Endodermal cell (in vitro differentiated cells): ENCODE measurements at regions not wholly inside any gene's neighbourhood (a gene's known extent, or its start where the extent isn't known, plus 50 kb on each side); places are given as distances from the start of the nearest gene placed in this dataset.

ENCODE experiments used
- DNase-seq: peaks from one replicate; pipeline ENCODE4 v3.0.0-alpha.2; 2017
- H3K27ac ChIP-seq: 2 replicates; pipeline ENCODE4 v1.5.1; 2013; ENCODE audit warnings: mild to moderate bottlenecking, low read depth, low read length, moderate library complexity
- H3K27me3 ChIP-seq: 2 replicates; pipeline ENCODE4 v1.6.1; 2013; ENCODE audit warnings: mild to moderate bottlenecking, low read length, moderate library complexity; ENCODE audit not compliant: insufficient read depth, control insufficient read depth, poor library complexity, severe bottlenecking
- H3K36me3 ChIP-seq: 2 replicates; pipeline ENCODE4 v1.7.0; 2013; ENCODE audit warnings: mild to moderate bottlenecking, low read length, moderate library complexity; ENCODE audit not compliant: control insufficient read depth, insufficient read depth
- H3K4me1 ChIP-seq: one replicate; pipeline ENCODE4 v1.7.0; 2013; ENCODE audit warnings: low read length; ENCODE audit not compliant: control insufficient read depth, insufficient read depth
- H3K4me3 ChIP-seq: 2 replicates; pipeline ENCODE4 v1.5.1; 2013; ENCODE audit warnings: mild to moderate bottlenecking, low read length, moderate library complexity
- H3K9ac ChIP-seq: 2 replicates; pipeline ENCODE4 v1.6.1; 2013; ENCODE audit warnings: mild to moderate bottlenecking, low read length, moderate library complexity; ENCODE audit not compliant: poor library complexity, severe bottlenecking; ENCODE audit errors: extremely low read depth
- H3K9me3 ChIP-seq: 2 replicates; pipeline ENCODE4 v1.6.1; 2013; ENCODE audit warnings: mild to moderate bottlenecking, low read length, moderate library complexity; ENCODE audit not compliant: control insufficient read depth
- H3K27ac Mint-ChIP-seq: 2 replicates; pipeline ENCODE4 v1.8.0; 2020; ENCODE audit warnings: mixed read lengths
- H3K27me3 Mint-ChIP-seq: 2 replicates; pipeline ENCODE4 v1.8.0; 2021; ENCODE audit warnings: mild to moderate bottlenecking, mixed read lengths; ENCODE audit not compliant: insufficient read depth
- H3K36me3 Mint-ChIP-seq: 2 replicates; pipeline ENCODE4 v1.8.0; 2020; ENCODE audit warnings: low read depth, mixed read lengths
- H3K4me1 Mint-ChIP-seq: 2 replicates; pipeline ENCODE4 v1.8.0; 2020; ENCODE audit warnings: mixed read lengths
- H3K4me3 Mint-ChIP-seq: 2 replicates; pipeline ENCODE4 v1.8.0; 2020; ENCODE audit warnings: mild to moderate bottlenecking, moderate library complexity, mixed read lengths
- H3K9me3 Mint-ChIP-seq: 2 replicates; pipeline ENCODE4 v1.8.0; 2020; ENCODE audit warnings: mild to moderate bottlenecking, mixed read lengths
- CTCF ChIP-seq: fragments of 200-600 bp; sonication (generic); conservative IDR thresholded peaks from 2 replicates; pipeline ENCODE4 v1.5.0; 2021; ENCODE audit warnings: antibody characterized with exemption, mild to moderate bottlenecking
- WGBS, 2 experiments: methylation state at CpG; one replicate each; pipeline versions ENCODE4 v1.1.5 to v1.1.7; 2013; ENCODE audit warnings: missing lambda C conversion rate in 2 of 2, mixed read lengths in 1 of 2; ENCODE audit not compliant: insufficient coverage in 1 of 2, insufficient read length in 1 of 2; 5-methylcytosine and 5-hydroxymethylcytosine counted together

- Histone ChIP-seq H3K36me3 (no peaks in the 10 kb centered on the region), H3K27ac (no peak overlapping the region), H3K4me1 (no peaks in the 10 kb centered on the region), H3K9me3 (no peaks in the 10 kb centered on the region), H3K4me3 (no peak overlapping the region), H3K9ac (no peak overlapping the region), H3K27me3 (no peaks in the 10 kb centered on the region)
- H3K27ac Mint-ChIP-seq = no peak overlapping the region
- 93% methylated on average over 1 of the region's 1 CpG; no CpG with 5 or more reads in 1 of the 2 experiments for WGBS, 2 experiments
- no peaks in the 10 kb centered on the region for H3K27me3 Mint-ChIP-seq
- no peaks in the 10 kb centered on the region for H3K9me3 Mint-ChIP-seq
- TF ChIP-seq CTCF = no peak
- H3K4me3 Mint-ChIP-seq = no peak overlapping the region
- H3K4me1 Mint-ChIP-seq = peaks cover 10% of the 10 kb centered on the region
- DNase-seq = no peak
- H3K36me3 Mint-ChIP-seq = no peaks in the 10 kb centered on the region
These were observed 252.1 kb downstream of the TMX3 start for GRCh38 chr18:68462766-68463165.

GRCh38 chr18:68462148-68462547 lies 252.8 kb downstream of the TMX3 start:
- Mint-ChIP-seq H3K27me3 (no peaks in the 10 kb centered on the region), H3K4me3 (no peak overlapping the region), H3K36me3 (no peaks in the 10 kb centered on the region), H3K4me1 (peaks cover 10% of the 10 kb centered on the region), H3K9me3 (no peaks in the 10 kb centered on the region), H3K27ac (no peak overlapping the region)
- WGBS, 2 experiments = 100% methylated on average over 1 of the region's 1 CpG; no CpG with 5 or more reads in 1 of the 2 experiments
- no peaks in the 10 kb centered on the region for H3K27me3 ChIP-seq
- H3K4me3 ChIP-seq = no peak overlapping the region
- no peak for TF ChIP-seq CTCF
- H3K9me3 ChIP-seq = no peaks in the 10 kb centered on the region
- no peak for DNase-seq
- no peaks in the 10 kb centered on the region for H3K4me1 ChIP-seq
- H3K27ac ChIP-seq = no peak overlapping the region
- no peaks in the 10 kb centered on the region for H3K36me3 ChIP-seq
- H3K9ac ChIP-seq = no peak overlapping the region

- Mint-ChIP-seq H3K27me3 (no peaks in the 10 kb centered on the region), H3K4me3 (no peak overlapping the region), H3K9me3 (no peaks in the 10 kb centered on the region), H3K4me1 (peaks cover 10% of the 10 kb centered on the region), H3K36me3 (no peaks in the 10 kb centered on the region), H3K27ac (no peak overlapping the region)
- DNase-seq = no peak
- H3K4me1 ChIP-seq = no peaks in the 10 kb centered on the region
- H3K4me3 ChIP-seq = no peak overlapping the region
- no peaks in the 10 kb centered on the region for H3K36me3 ChIP-seq
- no peak overlapping the region for H3K9ac ChIP-seq
- no peak overlapping the region for H3K27ac ChIP-seq
- no peaks in the 10 kb centered on the region for H3K27me3 ChIP-seq
- H3K9me3 ChIP-seq = no peaks in the 10 kb centered on the region
- WGBS, 2 experiments = 66 to 80% methylated on average over 1 to 2 of the region's 3 CpGs
- TF ChIP-seq CTCF = no peak
These were observed 253.4 kb downstream of the TMX3 start for GRCh38 chr18:68461481-68462018.
